Nephron progenitor cell (in vitro differentiated cells): ENCODE measurements at regions not wholly inside any gene's neighbourhood (a gene's known extent, or its start where the extent isn't known, plus 50 kb on each side); places are given as distances from the start of the nearest gene placed in this dataset.

Experiments
- DNase-seq: peaks from one replicate; pipeline ENCODE4 v3.0.0; 2021
- H3K27ac Mint-ChIP-seq: 2 replicates; pipeline ENCODE4 v1.8.0; 2021; ENCODE audit warnings: mild to moderate bottlenecking, moderate library complexity, mixed read lengths
- H3K27me3 Mint-ChIP-seq: 2 replicates; pipeline ENCODE4 v1.8.0; 2021; ENCODE audit warnings: mild to moderate bottlenecking, low read depth, mixed read lengths; ENCODE audit not compliant: poor library complexity
- H3K36me3 Mint-ChIP-seq: 2 replicates; pipeline ENCODE4 v1.8.0; 2021; ENCODE audit warnings: low read depth, mixed read lengths
- H3K4me1 Mint-ChIP-seq: 2 replicates; pipeline ENCODE4 v1.8.0; 2021; ENCODE audit warnings: mixed read lengths
- H3K4me3 Mint-ChIP-seq: 2 replicates; pipeline ENCODE4 v1.8.0; 2021; ENCODE audit warnings: mild to moderate bottlenecking, moderate library complexity, mixed read lengths
- H3K9me3 Mint-ChIP-seq: 2 replicates; pipeline ENCODE4 v1.8.0; 2021; ENCODE audit warnings: mild to moderate bottlenecking, moderate library complexity, mixed read lengths
- CTCF ChIP-seq: fragments of 200-600 bp; sonication (generic); IDR thresholded peaks from 2 replicates; pipeline ENCODE4 v1.5.0; 2021; ENCODE audit warnings: antibody characterized with exemption

GRCh38 chr1:81703756-81704463, 96.8 kb upstream of the ADGRL2 start:
- Mint-ChIP-seq H3K36me3 (no peaks in the 10 kb centered on the region), H3K4me1 (peaks cover 11% of the 10 kb centered on the region), H3K27me3 (peaks cover 3% of the 10 kb centered on the region), H3K9me3 (no peaks in the 10 kb centered on the region), H3K4me3 (no peak overlapping the region), H3K27ac (no peak overlapping the region)
- TF ChIP-seq CTCF: no peak
- no peak for DNase-seq

DNA sequence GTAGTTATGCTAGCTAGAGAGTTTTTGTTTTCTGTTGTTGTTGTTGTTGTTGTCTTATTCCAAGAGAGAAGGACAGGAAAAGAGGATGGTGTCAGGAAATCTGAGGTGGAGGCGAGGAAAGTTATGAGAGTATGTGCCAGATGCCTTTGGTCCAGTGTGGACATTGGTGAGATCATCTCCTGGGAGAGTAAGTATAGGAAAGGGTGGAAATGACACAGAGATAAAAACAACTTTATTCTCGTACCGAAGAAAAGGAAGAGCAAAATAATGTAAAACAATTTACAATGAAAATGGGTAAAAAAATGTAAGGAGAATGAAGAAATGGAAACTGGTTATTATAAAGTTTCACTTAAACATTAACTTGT, 97.4 kb upstream of the ADGRL2 start:
- TF ChIP-seq CTCF: no peak
- H3K36me3 Mint-ChIP-seq: no peaks in the 10 kb centered on the region
- peaks cover 11% of the 10 kb centered on the region for H3K4me1 Mint-ChIP-seq
- H3K27ac Mint-ChIP-seq: peak overlapping the region; percentile 9
- DNase-seq: no peak
- H3K27me3 Mint-ChIP-seq: peaks cover 3% of the 10 kb centered on the region
- H3K4me3 Mint-ChIP-seq: no peak overlapping the region
- no peaks in the 10 kb centered on the region for H3K9me3 Mint-ChIP-seq

DNA sequence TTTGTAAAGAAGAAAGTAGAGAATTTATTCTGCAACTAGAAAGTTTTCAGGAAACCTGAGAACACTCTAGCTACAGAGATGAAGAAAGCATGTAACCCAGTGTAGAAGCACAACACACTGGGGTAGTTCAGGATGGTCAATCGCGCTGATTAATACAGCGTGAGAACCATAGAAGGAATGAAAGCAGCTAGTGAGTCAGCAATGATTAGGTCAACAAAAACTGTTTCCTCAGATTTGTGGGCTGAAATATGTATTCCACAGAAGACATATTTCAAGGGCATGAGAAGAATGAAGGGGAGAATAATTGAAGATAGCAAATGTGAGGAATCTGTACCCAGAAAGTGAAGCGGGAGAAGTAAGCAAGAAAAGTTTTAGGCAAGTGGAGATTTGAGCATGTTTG, 97.8 kb upstream of the ADGRL2 start:
- no peak for TF ChIP-seq CTCF
- H3K27me3 Mint-ChIP-seq: peaks cover 3% of the 10 kb centered on the region
- H3K4me1 Mint-ChIP-seq: peaks cover 11% of the 10 kb centered on the region
- no peaks in the 10 kb centered on the region for H3K36me3 Mint-ChIP-seq
- no peaks in the 10 kb centered on the region for H3K9me3 Mint-ChIP-seq
- DNase-seq: no peak
- no peak overlapping the region for H3K4me3 Mint-ChIP-seq
- H3K27ac Mint-ChIP-seq: peak overlapping the region; percentile 9

GRCh38 chr1:81702079-81702715, 98.5 kb upstream of the ADGRL2 start:
- H3K27me3 Mint-ChIP-seq: peaks cover 3% of the 10 kb centered on the region
- no peak overlapping the region for H3K27ac Mint-ChIP-seq
- peaks cover 11% of the 10 kb centered on the region for H3K4me1 Mint-ChIP-seq
- H3K9me3 Mint-ChIP-seq: no peaks in the 10 kb centered on the region
- TF ChIP-seq CTCF: no peak
- DNase-seq: no peak
- H3K4me3 Mint-ChIP-seq: no peak overlapping the region
- no peaks in the 10 kb centered on the region for H3K36me3 Mint-ChIP-seq

DNA sequence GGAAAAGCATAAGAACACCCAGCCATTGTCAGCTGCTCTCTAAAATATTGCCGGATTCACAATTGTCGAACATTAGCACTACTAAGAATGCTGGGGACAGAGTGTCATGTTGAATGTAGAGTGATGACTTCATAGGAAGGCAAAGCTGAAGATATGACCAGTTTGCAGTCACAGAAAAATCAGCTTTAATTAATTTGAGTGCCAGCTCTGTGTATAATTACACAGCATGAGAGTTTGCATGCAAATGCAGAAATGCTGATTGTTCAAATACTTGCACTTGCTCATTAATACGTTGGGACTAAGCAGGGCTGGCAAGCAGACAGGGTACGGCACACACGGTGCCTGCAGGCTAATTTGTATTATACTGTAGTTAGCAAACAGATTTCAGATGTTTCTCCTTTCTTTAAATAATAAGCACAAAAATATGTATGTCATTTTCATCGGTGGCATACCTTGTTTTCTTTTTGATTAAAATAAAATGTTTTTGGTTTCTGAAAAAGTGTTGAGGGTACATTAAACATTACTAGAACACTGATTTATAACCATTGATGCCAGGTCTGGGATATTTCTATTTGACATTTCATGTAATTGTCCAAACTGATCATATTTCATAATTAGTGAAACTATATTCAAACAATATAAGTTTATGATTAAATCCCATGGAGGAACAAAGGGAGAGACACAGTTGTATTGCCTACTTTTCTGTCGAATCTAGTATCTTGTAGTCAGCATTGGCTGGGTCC, 99.8 kb upstream of the ADGRL2 start:
- Mint-ChIP-seq H3K36me3 (no peaks in the 10 kb centered on the region), H3K27ac (no peak overlapping the region), H3K4me1 (peaks cover 11% of the 10 kb centered on the region), H3K4me3 (no peak overlapping the region), H3K9me3 (peaks cover 5% of the 10 kb centered on the region), H3K27me3 (peaks cover 3% of the 10 kb centered on the region)
- no peak for DNase-seq
- no peak for TF ChIP-seq CTCF
